ENCODE measurements at regions not wholly inside any gene's neighbourhood (a gene's known extent, or its start where the extent isn't known, plus 50 kb on each side); places are given as distances from the start of the nearest gene placed in this dataset.

- peak overlapping the region; percentile 85 for H3K9ac ChIP-seq (ENCODE audit: extremely low read depth, low read length, poor library complexity, severe bottlenecking)
- TF ChIP-seq CTCF (conservative IDR thresholded peaks at IDR 0.05) = no peak
- H3K27me3 ChIP-seq (ENCODE audit: control insufficient read depth, insufficient read depth, low read length, poor library complexity, severe bottlenecking) = no peaks in the 10 kb centered on the region
- peak overlapping the region; percentile 23 for H3K4me3 Mint-ChIP-seq
- peaks cover 20% of the 10 kb centered on the region for H3K9me3 ChIP-seq (ENCODE audit: control insufficient read depth, low read length)
- H3K4me1 ChIP-seq (ENCODE audit: control insufficient read depth, insufficient read depth, low read length) = peaks cover 5% of the 10 kb centered on the region
- no peaks in the 10 kb centered on the region for H3K27me3 Mint-ChIP-seq (ENCODE audit: insufficient read depth)
- no peaks in the 10 kb centered on the region for H3K36me3 ChIP-seq (ENCODE audit: control insufficient read depth, insufficient read depth, low read length)
- peak; percentile 85 for DNase-seq
- peaks cover 23% of the 10 kb centered on the region for H3K9me3 Mint-ChIP-seq
- peaks cover 12% of the 10 kb centered on the region for H3K4me1 Mint-ChIP-seq
- peak overlapping the region; percentile 3 for H3K4me3 ChIP-seq (ENCODE audit: low read length)
- peaks cover 10% of the 10 kb centered on the region for H3K36me3 Mint-ChIP-seq (ENCODE audit: low read depth)
- H3K27ac ChIP-seq (ENCODE audit: low read depth, low read length) = peak overlapping the region; percentile 88
- WGBS, 2 experiments (ENCODE audit: insufficient coverage in 1 of 2, insufficient read length in 1 of 2) = 19 to 32% methylated on average over 3 of the region's 3 CpGs
- H3K27ac Mint-ChIP-seq = peak overlapping the region; percentile 96
Observed at GRCh38 chr7:92916770-92917224, 80.4 kb upstream of the CDK6 start.

GRCh38 chr7:92915348-92915747 lies 79.0 kb upstream of the CDK6 start:
- Mint-ChIP-seq H3K27ac (no peak overlapping the region), H3K36me3 (ENCODE audit: low read depth) (peaks cover 3% of the 10 kb centered on the region), H3K27me3 (ENCODE audit: insufficient read depth) (no peaks in the 10 kb centered on the region), H3K9me3 (peaks cover 11% of the 10 kb centered on the region), H3K4me3 (no peak overlapping the region), H3K4me1 (peaks cover 12% of the 10 kb centered on the region)
- Histone ChIP-seq H3K4me1 (ENCODE audit: control insufficient read depth, insufficient read depth, low read length) (peaks cover 5% of the 10 kb centered on the region), H3K36me3 (ENCODE audit: control insufficient read depth, insufficient read depth, low read length) (no peaks in the 10 kb centered on the region), H3K4me3 (ENCODE audit: low read length) (no peak overlapping the region), H3K9ac (ENCODE audit: extremely low read depth, low read length, poor library complexity, severe bottlenecking) (no peak overlapping the region), H3K27me3 (ENCODE audit: control insufficient read depth, insufficient read depth, low read length, poor library complexity, severe bottlenecking) (no peaks in the 10 kb centered on the region), H3K9me3 (ENCODE audit: control insufficient read depth, low read length) (peaks cover 18% of the 10 kb centered on the region), H3K27ac (ENCODE audit: low read depth, low read length) (no peak overlapping the region)
- no peak for DNase-seq
- TF ChIP-seq CTCF (conservative IDR thresholded peaks at IDR 0.05) = no peak
- WGBS, 2 experiments (ENCODE audit: insufficient coverage in 1 of 2, insufficient read length in 1 of 2) = 100% methylated on average over 1 to 3 of the region's 3 CpGs

GRCh38 chr7:92914645-92915044 lies 78.3 kb upstream of the CDK6 start:
- no peak for DNase-seq
- no peak overlapping the region for H3K4me3 ChIP-seq (ENCODE audit: low read length)
- TF ChIP-seq CTCF (conservative IDR thresholded peaks at IDR 0.05) = no peak
- H3K27me3 Mint-ChIP-seq (ENCODE audit: insufficient read depth) = no peaks in the 10 kb centered on the region
- H3K9me3 Mint-ChIP-seq = peaks cover 4% of the 10 kb centered on the region
- no peak overlapping the region for H3K4me3 Mint-ChIP-seq
- peaks cover 11% of the 10 kb centered on the region for H3K9me3 ChIP-seq (ENCODE audit: control insufficient read depth, low read length)
- H3K27ac Mint-ChIP-seq = no peak overlapping the region
- no peak overlapping the region for H3K27ac ChIP-seq (ENCODE audit: low read depth, low read length)
- WGBS, 2 experiments (ENCODE audit: insufficient coverage in 1 of 2, insufficient read length in 1 of 2) = 97 to 100% methylated on average over 2 of the region's 2 CpGs
- H3K4me1 ChIP-seq (ENCODE audit: control insufficient read depth, insufficient read depth, low read length) = peaks cover 5% of the 10 kb centered on the region
- H3K9ac ChIP-seq (ENCODE audit: extremely low read depth, low read length, poor library complexity, severe bottlenecking) = no peak overlapping the region
- H3K36me3 Mint-ChIP-seq (ENCODE audit: low read depth) = no peaks in the 10 kb centered on the region
- H3K36me3 ChIP-seq (ENCODE audit: control insufficient read depth, insufficient read depth, low read length) = no peaks in the 10 kb centered on the region
- H3K4me1 Mint-ChIP-seq = peaks cover 12% of the 10 kb centered on the region
- H3K27me3 ChIP-seq (ENCODE audit: control insufficient read depth, insufficient read depth, low read length, poor library complexity, severe bottlenecking) = no peaks in the 10 kb centered on the region

All from endodermal cell (in vitro differentiated cells).